Type B pancreatic cell (in vitro differentiated cells): ENCODE measurements at regions not wholly inside any gene's neighbourhood (a gene's known extent, or its start where the extent isn't known, plus 50 kb on each side); places are given as distances from the start of the nearest gene placed in this dataset.

Experiments used
- DNase-seq: peaks from one replicate; pipeline ENCODE4 v3.0.0; 2021; ENCODE audit warnings: mixed read lengths; ENCODE audit not compliant: unreplicated experiment; ENCODE audit errors: extremely low spot score
- H3K27ac Mint-ChIP-seq: 2 replicates; pipeline ENCODE4 v1.8.0; 2021; ENCODE audit warnings: mild to moderate bottlenecking, mixed read lengths
- H3K27me3 Mint-ChIP-seq: 2 replicates; pipeline ENCODE4 v1.8.0; 2021; ENCODE audit warnings: mixed read lengths
- H3K36me3 Mint-ChIP-seq: 2 replicates; pipeline ENCODE4 v1.8.0; 2021; ENCODE audit warnings: mixed read lengths
- H3K4me1 Mint-ChIP-seq: one replicate; pipeline ENCODE4 v1.8.0; 2021; ENCODE audit warnings: mixed read lengths; ENCODE audit not compliant: unreplicated experiment
- H3K4me3 Mint-ChIP-seq: 2 replicates; pipeline ENCODE4 v1.8.0; 2021; ENCODE audit warnings: mild to moderate bottlenecking, mixed read lengths
- H3K9me3 Mint-ChIP-seq: 2 replicates; pipeline ENCODE4 v1.8.0; 2021; ENCODE audit warnings: mixed read lengths
- TF ChIP-seq, protein P1 (sequence below): fragments of 200-600 bp; sonication (generic); conservative IDR thresholded peaks from 2 replicates; pipeline ENCODE4 v1.5.0; 2021; ENCODE audit warnings: antibody characterized with exemption, mild to moderate bottlenecking

DNA sequence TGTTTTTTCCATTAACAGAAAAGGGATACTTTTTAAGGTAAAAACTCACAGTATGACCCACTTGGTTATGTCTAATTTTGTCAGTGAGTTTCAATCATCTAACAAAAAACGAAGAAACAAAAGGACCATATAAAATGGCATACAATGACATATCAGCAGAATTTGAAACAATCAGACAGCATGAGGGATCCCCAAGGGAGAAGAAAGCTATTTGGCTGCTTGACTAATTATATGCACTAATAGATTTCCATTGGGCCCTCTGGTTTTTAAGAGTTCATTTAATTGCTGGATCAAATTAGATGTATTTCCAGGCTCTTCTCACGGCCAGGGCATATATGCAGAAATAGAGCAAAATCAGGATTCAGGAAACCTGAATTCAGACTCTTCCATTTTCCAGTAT lies 376.4 kb upstream of the GBE1 start:
- no peak overlapping the region for H3K4me3 Mint-ChIP-seq
- H3K27ac Mint-ChIP-seq, result no peak overlapping the region
- TF ChIP-seq, protein P1, sequence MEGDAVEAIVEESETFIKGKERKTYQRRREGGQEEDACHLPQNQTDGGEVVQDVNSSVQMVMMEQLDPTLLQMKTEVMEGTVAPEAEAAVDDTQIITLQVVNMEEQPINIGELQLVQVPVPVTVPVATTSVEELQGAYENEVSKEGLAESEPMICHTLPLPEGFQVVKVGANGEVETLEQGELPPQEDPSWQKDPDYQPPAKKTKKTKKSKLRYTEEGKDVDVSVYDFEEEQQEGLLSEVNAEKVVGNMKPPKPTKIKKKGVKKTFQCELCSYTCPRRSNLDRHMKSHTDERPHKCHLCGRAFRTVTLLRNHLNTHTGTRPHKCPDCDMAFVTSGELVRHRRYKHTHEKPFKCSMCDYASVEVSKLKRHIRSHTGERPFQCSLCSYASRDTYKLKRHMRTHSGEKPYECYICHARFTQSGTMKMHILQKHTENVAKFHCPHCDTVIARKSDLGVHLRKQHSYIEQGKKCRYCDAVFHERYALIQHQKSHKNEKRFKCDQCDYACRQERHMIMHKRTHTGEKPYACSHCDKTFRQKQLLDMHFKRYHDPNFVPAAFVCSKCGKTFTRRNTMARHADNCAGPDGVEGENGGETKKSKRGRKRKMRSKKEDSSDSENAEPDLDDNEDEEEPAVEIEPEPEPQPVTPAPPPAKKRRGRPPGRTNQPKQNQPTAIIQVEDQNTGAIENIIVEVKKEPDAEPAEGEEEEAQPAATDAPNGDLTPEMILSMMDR, result no peak
- H3K9me3 Mint-ChIP-seq, result peaks cover 3% of the 10 kb centered on the region
- H3K27me3 Mint-ChIP-seq, result no peaks in the 10 kb centered on the region
- H3K36me3 Mint-ChIP-seq, result no peaks in the 10 kb centered on the region
- no peak for DNase-seq
- H3K4me1 Mint-ChIP-seq, result peaks cover 2% of the 10 kb centered on the region

DNA sequence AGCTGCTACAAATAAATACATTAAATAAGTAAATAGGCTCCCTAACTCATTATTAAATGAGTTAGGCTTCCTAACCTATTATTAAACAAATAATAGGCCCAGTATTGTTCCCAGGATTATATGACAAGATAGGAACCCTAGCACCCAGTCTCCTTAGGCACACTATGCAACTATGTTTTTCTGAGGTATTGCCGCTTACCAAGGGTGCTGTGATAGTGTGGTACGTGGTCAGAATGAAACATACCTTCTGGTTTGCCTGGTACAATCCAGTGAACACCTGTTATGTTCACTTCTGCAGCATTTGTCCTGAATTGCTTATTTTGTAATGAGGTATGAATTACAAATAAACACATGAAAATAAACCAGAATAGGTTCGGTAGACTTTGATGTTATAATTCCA lies 375.6 kb upstream of the GBE1 start:
- Mint-ChIP-seq H3K36me3 (no peaks in the 10 kb centered on the region), H3K4me1 (peaks cover 4% of the 10 kb centered on the region), H3K27ac (no peak overlapping the region), H3K4me3 (no peak overlapping the region), H3K27me3 (no peaks in the 10 kb centered on the region), H3K9me3 (peaks cover 4% of the 10 kb centered on the region)
- no peak for DNase-seq
- TF ChIP-seq, protein P1, result no peak

DNA sequence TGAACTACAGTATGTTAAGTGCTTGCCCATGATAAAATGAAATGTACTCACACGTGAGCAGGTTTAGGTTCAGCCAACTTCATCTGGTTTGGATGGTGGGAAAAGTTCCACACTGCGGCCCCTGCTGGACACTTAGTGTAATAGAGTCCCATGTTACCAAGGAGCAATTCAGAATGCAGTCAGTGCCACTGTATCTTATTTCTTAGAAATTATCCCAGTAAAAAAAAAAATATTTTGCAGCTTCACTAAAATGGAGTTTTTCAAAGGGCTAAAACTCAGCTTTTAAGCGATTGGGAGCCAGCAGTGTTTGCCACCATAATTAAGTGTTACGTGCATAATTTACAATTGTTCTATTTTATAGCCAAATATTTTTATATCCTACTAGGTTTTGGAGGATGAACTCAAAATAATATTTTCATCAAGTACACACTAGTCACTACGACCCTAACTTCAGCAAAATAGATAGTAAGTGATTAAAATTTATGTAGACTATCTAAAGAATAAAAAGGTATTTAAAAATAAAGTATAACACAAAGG lies 371.7 kb upstream of the GBE1 start:
- H3K4me3 Mint-ChIP-seq, result no peak overlapping the region
- no peaks in the 10 kb centered on the region for H3K27me3 Mint-ChIP-seq
- TF ChIP-seq, protein P1, result peak; percentile 91
- H3K36me3 Mint-ChIP-seq, result no peaks in the 10 kb centered on the region
- peaks cover 4% of the 10 kb centered on the region for H3K9me3 Mint-ChIP-seq
- DNase-seq, result no peak
- H3K4me1 Mint-ChIP-seq, result peaks cover 4% of the 10 kb centered on the region
- H3K27ac Mint-ChIP-seq, result no peak overlapping the region

DNA sequence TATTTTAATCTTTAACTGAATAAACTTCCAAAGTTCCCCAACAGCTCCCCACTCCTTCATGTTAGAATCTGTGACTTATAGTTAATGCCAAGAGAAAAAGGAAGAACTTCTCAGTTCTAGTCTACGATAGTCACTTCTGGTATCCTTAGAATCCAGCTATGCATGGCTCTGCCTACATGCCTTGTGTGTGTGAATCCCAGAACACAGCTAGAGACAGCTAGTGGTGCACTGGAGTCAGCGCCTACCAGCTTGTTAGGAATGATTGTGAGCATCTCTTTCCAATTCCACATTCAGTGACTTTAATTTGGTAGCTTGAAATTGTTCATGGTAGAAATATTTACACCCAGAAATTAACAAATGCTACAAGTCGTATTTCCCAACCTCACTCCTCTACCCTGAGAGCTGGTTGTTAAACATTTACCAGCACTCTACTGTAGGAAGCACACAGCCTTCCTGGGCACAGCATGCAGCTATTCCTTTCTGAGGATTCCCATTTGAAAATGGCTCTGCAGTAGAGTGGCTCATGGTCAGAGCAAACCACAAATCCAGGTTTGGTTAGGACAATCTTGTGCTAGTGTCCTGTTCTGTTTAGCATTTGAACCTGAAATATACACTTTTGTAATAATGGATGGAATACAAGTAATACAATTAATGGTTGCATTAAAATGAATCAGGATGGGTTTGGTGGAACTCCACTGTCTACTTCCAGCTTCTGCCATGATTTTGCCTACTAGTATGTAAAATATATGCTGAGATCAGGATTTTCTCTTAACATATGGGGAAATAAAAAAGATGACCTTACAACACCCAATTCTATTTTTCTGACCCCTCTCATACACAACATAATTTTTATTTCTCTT lies 371.0 kb upstream of the GBE1 start:
- H3K36me3 Mint-ChIP-seq, result no peaks in the 10 kb centered on the region
- TF ChIP-seq, protein P1, result no peak
- H3K27ac Mint-ChIP-seq, result no peak overlapping the region
- peaks cover 4% of the 10 kb centered on the region for H3K4me1 Mint-ChIP-seq
- H3K9me3 Mint-ChIP-seq, result peaks cover 4% of the 10 kb centered on the region
- no peak overlapping the region for H3K4me3 Mint-ChIP-seq
- no peaks in the 10 kb centered on the region for H3K27me3 Mint-ChIP-seq
- no peak for DNase-seq

DNA sequence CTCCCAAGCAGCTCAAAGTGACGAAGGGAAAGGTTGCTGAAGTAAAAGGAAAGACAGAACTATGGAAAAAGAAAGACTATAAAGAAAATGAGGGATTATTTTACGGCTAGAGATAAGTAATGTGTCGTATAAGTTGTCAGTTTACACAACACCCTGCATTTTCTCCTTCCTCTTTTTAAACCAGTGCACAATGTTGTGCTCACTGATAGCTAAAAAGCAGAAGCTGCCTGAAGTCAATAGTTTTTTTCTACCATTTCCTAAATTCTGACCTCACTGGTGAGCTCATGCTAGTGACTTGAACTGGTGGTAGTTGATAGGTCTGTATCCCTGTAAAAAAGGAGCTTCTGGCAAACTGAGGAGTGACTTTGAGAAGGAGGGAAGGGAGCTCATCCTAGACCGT lies 368.6 kb upstream of the GBE1 start:
- Mint-ChIP-seq H3K27ac (no peak overlapping the region), H3K36me3 (no peaks in the 10 kb centered on the region), H3K9me3 (peaks cover 4% of the 10 kb centered on the region), H3K27me3 (no peaks in the 10 kb centered on the region), H3K4me1 (peaks cover 4% of the 10 kb centered on the region), H3K4me3 (no peak overlapping the region)
- DNase-seq, result no peak
- TF ChIP-seq, protein P1, result no peak
